Fibroblast of the aortic adventitia (primary cell): ENCODE measurements at regions not wholly inside any gene's neighbourhood (a gene's known extent, or its start where the extent isn't known, plus 50 kb on each side); places are given as distances from the start of the nearest gene placed in this dataset.

Experiments
- DNase-seq: peaks from one replicate; pipeline ENCODE4 v3.0.0-alpha.2; 2010; ENCODE audit warnings: low read depth
- H3K4me3 ChIP-seq: 2 replicates; pipeline ENCODE4 v1.5.1; 2011; ENCODE audit warnings: low read depth, mild to moderate bottlenecking, control low read depth, low read length, moderate library complexity
- CTCF ChIP-seq: IDR thresholded peaks from 2 replicates; pipeline ENCODE4 v1.5.1; 2011; ENCODE audit warnings: mild to moderate bottlenecking, low read length, control low read depth, inconsistent platforms; ENCODE audit not compliant: insufficient read depth

DNA sequence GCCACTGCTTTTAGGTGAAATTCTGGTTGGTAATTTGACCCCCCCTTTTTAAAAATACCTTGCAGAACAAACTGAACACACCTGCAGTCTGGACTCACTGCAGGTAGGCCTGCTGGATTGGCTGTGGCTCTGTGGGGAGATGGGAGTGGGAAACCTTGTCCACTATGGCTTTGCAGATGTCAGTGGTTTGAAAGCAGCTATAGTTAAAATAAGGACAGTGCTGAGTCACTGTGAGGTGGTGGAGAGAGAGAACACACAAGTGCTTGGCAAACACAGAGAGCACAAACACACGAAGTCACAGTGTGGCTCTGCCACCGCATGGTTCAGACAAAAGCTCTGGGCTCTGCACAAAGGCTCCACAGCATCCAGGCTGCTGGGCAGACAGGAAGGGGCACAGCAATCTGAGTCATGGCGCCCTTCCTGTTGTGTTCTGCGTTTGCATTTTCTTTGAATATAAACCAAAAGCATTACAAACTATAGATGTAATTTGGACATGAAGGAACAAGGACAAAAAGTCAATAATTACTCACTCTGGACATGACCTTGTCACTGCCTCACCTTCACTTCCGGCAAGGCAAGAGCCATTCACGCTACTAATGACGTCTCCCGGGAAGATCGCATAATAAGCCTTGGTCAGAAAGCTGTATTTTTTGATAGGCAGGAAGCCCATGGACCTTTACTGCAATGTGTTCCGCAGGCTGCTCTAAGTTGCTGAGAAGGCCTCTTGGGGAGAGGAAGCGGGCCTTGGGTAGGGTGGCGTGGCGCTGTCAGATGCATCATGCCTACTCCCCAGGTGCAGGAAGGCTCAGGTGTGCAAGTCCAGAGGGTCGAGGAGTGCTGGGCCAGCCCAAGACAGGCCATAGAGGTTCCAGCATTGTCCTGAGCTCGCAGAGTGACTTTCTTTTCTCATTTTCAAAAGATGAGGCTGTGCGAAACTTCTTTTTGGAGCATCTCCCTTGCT, 60.1 kb upstream of the MED9 start:
- peak; percentile 68 for DNase-seq
- TF ChIP-seq CTCF = no peak

DNA sequence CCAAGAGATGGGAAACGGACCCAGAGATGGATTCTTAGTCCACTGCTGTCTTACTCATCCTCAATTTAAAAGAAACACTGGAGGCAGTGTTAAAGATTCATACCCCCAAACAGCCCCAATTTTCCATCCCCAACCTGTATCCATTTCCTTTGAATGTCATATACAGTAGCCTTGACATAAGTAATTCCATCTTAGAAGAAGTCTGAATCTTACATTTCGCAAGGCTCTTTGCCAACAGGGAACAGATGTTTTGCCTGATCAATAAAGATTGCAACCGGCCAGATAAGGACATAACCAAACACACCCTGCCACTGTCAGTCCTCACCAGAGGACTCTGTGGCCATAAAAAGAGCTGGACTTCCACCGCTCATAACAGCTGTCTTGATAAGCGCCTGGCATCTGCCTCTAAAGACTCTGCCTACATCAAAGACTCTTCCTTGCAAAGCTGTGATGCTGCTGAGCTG, 59.0 kb upstream of the MED9 start:
- TF ChIP-seq CTCF = no peak
- no peak overlapping the region for H3K4me3 ChIP-seq
- no peak for DNase-seq

More for the DNA sequence above, 60.1 kb upstream of the MED9 start:
- H3K4me3 ChIP-seq = no peak overlapping the region

- no peak overlapping the region for H3K4me3 ChIP-seq
- no peak for DNase-seq
- no peak for TF ChIP-seq CTCF
Measured at GRCh38 chr17:17419166-17419565, 57.6 kb upstream of the MED9 start.

DNA sequence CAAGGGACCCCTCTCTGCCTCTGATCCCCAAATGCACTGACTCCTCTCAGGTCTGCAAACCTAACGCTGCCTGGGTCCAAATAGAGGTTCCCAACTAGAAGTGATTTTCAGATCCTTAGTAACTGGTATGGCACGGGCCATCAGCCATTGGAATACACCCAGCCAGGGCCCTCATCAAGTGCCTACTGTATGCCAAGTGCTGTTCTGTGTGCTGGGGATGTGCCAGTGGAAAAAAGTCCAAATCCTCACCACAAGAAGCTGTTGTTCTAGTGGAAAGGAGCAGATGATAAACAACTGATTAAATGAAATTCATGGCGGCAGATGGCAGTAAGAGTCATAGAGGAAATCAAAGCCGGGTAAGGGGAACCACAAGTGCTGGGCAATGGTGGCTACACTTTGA, 57.2 kb upstream of the MED9 start:
- no peak overlapping the region for H3K4me3 ChIP-seq
- TF ChIP-seq CTCF = no peak
- DNase-seq = no peak

GRCh38 chr17:17420082-17420481, 56.7 kb upstream of the MED9 start:
- DNase-seq = no peak

DNA sequence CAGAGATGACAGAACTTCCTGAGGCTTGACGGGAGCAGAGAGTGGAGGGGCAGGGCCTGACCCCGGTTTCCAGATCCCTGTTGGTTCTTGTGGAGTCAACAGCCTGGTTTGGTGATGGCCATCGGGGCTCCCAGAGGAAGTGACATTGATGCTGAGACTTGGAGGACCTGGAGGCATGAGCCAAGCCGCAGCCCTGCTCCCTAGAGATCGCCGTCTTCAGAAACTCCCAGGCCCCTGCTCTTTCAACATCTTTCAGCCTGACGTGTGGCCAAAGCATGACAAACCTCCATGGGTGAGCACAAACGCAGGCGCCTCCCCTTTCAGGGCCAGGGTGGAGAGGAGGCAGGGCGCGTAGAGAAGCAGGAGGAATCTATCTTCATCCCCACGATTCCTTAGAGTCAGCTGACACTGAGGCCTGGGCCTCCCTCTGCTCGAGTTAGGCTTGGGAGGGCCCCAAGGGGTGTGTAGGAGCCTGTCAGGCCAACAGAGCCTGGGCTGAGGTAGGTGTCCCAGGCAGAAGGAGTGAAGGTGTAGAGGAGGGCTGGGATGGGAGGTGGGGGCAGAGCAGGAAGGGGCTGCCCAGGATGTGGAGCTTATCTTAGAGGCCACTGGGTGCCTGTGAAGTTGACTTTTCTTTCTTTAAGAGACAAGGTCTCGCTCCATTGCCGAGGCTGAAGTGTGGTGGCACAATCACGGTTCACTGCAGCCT, 56.1 kb upstream of the MED9 start:
- DNase-seq = peak; percentile 79
- no peak for TF ChIP-seq CTCF
- no peak overlapping the region for H3K4me3 ChIP-seq

More at GRCh38 chr17:17420082-17420481, 56.7 kb upstream of the MED9 start:
- TF ChIP-seq CTCF = no peak
- H3K4me3 ChIP-seq = no peak overlapping the region
